Transverse colon (tissue), 4 donors: ENCODE measurements at regions not wholly inside any gene's neighbourhood (a gene's known extent, or its start where the extent isn't known, plus 50 kb on each side); places are given as distances from the start of the nearest gene placed in this dataset.

Experiments used
- DNase-seq: peaks from one replicate; pipeline ENCODE4 v3.0.0-alpha.2; 2019
- H3K27ac ChIP-seq, 4 donors: fragments of 200-600 bp; sonication (generic); 2 replicates each; pipeline ENCODE4 v1.5.1; 2016 to 2018; ENCODE audit warnings: inconsistent platforms in 4 of 4
- H3K27me3 ChIP-seq: fragments of 200-600 bp; sonication (generic); 2 replicates; pipeline ENCODE4 v1.5.1; 2017; ENCODE audit warnings: inconsistent platforms
- H3K36me3 ChIP-seq, 4 donors: fragments of 200-600 bp; sonication (generic); 2 replicates each; pipeline ENCODE4 v1.5.1; 2017 to 2019; ENCODE audit warnings: inconsistent platforms in 4 of 4
- H3K4me1 ChIP-seq, 4 donors: fragments of 200-600 bp; sonication (generic); 2 replicates each; pipeline ENCODE4 v1.5.1; 2017 to 2020; ENCODE audit warnings: inconsistent platforms in 4 of 4
- H3K4me3 ChIP-seq, 4 donors: fragments of 200-600 bp; sonication (generic); 1 replicate in 1 of 4; 2 replicates in 3 of 4; pipeline versions ENCODE4 v1.5.1 to v1.6.1; 2017 to 2019; ENCODE audit warnings: inconsistent platforms in 4 of 4
- H3K9me3 ChIP-seq, 2 donors: fragments of 200-600 bp; sonication (generic); 2 replicates each; pipeline ENCODE4 v1.5.1; 2017 to 2019; ENCODE audit warnings: inconsistent platforms in 2 of 2
- CTCF ChIP-seq, 5 experiments: fragments of 200-600 bp in 3 of 5; fragments of 450-650 bp in 2 of 5; sonication (generic) in 3 of 5; IDR thresholded peaks; 1 replicate in 2 of 5; 2 replicates in 3 of 5; pipeline ENCODE4 v1.5.1; 2016 to 2017; ENCODE audit warnings: antibody characterized with exemption in 5 of 5, inconsistent platforms in 3 of 5, mild to moderate bottlenecking in 2 of 5, moderate library complexity in 1 of 5
- EP300 ChIP-seq: sonication (generic); formaldehyde crosslinking; IDR thresholded peaks from one replicate; pipeline ENCODE4 v1.6.1; 2017; ENCODE audit warnings: antibody characterized with exemption, low read depth
- POLR2A ChIP-seq: fragments of 450-650 bp; IDR thresholded peaks from one replicate; pipeline ENCODE4 v1.6.1; 2016; ENCODE audit warnings: antibody characterized with exemption, mild to moderate bottlenecking, moderate library complexity
- POLR2AphosphoS5 ChIP-seq, 3 donors: sonication (generic); formaldehyde crosslinking; IDR thresholded peaks; one replicate each; pipeline ENCODE4 v1.6.1; 2016; ENCODE audit warnings: antibody characterized with exemption in 3 of 3
- WGBS, 2 donors: methylation state at CpG; one replicate each; pipeline ENCODE4 v1.1.5; 2018; ENCODE audit warnings: low coverage in 1 of 2; 5-methylcytosine and 5-hydroxymethylcytosine counted together
- in situ Hi-C, 4 donors: fragments of 200-750 bp; cut with MboI; loops; one replicate each; pipeline versions ENCODE4 v1.15.0 to v1.15.1; 2017; ENCODE audit warnings: low sequenced_read_pairs in 3 of 4, low pct_ligation_motif_present in 1 of 4, low pct_unique_long_range_greater_than_20kb in 1 of 4
- intact Hi-C: fragments of 100-400 bp; cut with DNase I; formaldehyde crosslinking; loops from one replicate; pipeline ENCODE4 v1.15.1; 2023; ENCODE audit warnings: low total_unique reads

DNA sequence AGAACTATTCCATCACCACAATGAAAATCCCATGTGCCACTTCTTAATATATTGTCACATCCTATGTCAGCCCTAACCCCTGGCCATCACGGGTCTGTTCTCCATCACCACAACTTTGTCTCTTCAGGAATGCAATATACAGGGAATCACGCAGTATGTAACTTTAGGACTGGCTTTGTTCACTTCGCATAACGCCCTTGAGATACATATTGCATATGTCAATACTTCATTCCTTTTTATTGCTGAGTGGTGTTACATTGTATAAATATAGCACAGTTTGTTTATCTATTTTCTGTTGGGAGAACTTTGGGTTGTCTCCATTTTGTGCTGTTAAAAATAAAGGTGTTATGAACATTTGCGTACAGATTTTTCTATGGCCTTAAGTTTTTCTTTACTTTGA lies 195.4 kb upstream of the ZMIZ1 start:
- DNase-seq = no peak
- WGBS, 2 donors = 55 to 65% methylated on average over 5 of the region's 5 CpGs
- H3K4me3 ChIP-seq = no peak overlapping the region
- H3K27me3 ChIP-seq = no peaks in the 10 kb centered on the region
- intact Hi-C loops = no loop called here
- TF ChIP-seq EP300 = no peak
- no peak for TF ChIP-seq POLR2A
- no peaks in the 10 kb centered on the region for H3K4me1 ChIP-seq
- no peaks in the 10 kb centered on the region for H3K36me3 ChIP-seq
- in situ Hi-C loops = no loop called here
- H3K9me3 ChIP-seq = no peaks in the 10 kb centered on the region
- no peak overlapping the region for H3K27ac ChIP-seq

- Histone ChIP-seq H3K27ac (no peak overlapping the region), H3K4me1 (no peaks in the 10 kb centered on the region), H3K4me3 (no peak overlapping the region), H3K9me3 (peaks cover 10 to 14% of the 10 kb centered on the region in 2 donors), H3K27me3 (peaks cover under 1% of the 10 kb centered on the region), H3K36me3 (no peaks in the 10 kb centered on the region)
- intact Hi-C loops = no loop called here
- in situ Hi-C loops = no loop called here
- WGBS, 2 donors = 65 to 85% methylated on average over 2 of the region's 2 CpGs
- no peak for DNase-seq
- no peak for TF ChIP-seq CTCF (IDR thresholded peaks at IDR 0.05)
- no peak for TF ChIP-seq EP300
- TF ChIP-seq POLR2A = no peak
- TF ChIP-seq POLR2AphosphoS5 (IDR thresholded peaks at IDR 0.05) = no peak
Measured at GRCh38 chr10:78875331-78875877, 193.4 kb upstream of the ZMIZ1 start.

DNA sequence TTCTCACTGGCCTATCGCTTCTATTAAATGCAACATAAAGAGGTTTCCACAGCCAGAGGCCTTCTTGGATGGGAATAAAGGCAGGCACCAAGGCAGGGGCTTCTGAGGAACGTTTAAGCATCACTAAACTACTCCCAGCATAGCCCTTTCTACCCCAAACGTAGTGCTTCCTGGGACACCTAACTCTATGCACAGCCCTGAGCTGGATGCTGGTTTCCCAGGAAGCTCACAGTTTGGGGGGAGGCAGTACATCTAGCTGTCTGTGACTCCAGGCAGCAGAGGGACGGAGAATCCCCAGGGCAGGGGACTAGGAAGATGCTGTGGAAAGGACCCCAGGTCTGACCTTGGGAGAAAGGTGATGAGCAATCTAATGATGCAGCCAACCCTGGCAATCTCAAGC lies 192.8 kb upstream of the ZMIZ1 start:
- H3K36me3 ChIP-seq = no peaks in the 10 kb centered on the region
- no peak for TF ChIP-seq POLR2A
- TF ChIP-seq EP300 = no peak
- TF ChIP-seq CTCF (IDR thresholded peaks at IDR 0.05) = no peak
- no peak for TF ChIP-seq POLR2AphosphoS5 (IDR thresholded peaks at IDR 0.05)
- H3K9me3 ChIP-seq = peaks cover 10 to 16% of the 10 kb centered on the region in 2 donors
- no peaks in the 10 kb centered on the region for H3K4me1 ChIP-seq
- WGBS, 2 donors = 75% methylated on average over 4 of the region's 4 CpGs; no CpG with 5 or more reads in 1 of the 2 donors
- in situ Hi-C loops = no loop called here
- no peak overlapping the region for H3K4me3 ChIP-seq
- peaks cover 4% of the 10 kb centered on the region for H3K27me3 ChIP-seq
- intact Hi-C loops = no loop called here
- no peak for DNase-seq
- no peak overlapping the region for H3K27ac ChIP-seq

DNA sequence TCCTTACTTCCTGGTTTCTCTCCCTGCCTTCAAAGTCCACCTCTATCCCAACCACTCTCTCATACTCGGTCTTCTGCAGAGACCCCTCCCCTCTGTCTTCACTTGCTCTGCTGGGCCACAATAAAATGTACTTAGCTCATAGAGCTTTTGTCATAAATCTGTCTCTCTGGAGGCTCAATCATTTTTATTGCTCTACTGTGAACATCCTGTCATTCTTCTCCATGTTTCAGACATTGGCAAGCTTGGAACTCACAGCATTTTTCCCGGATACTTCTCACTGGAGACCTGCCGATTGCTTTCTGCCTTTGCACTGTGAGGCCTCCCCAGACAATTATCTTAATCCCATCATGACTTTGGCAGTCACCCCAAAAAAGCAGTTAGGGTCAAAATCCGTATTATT lies 192.3 kb upstream of the ZMIZ1 start:
- intact Hi-C loops = no loop called here

More for the DNA sequence above, 192.3 kb upstream of the ZMIZ1 start:
- in situ Hi-C loops = no loop called here
- Histone ChIP-seq H3K36me3 (no peaks in the 10 kb centered on the region), H3K9me3 (peaks cover 10 to 16% of the 10 kb centered on the region in 2 donors), H3K4me1 (no peaks in the 10 kb centered on the region), H3K27me3 (peaks cover 4% of the 10 kb centered on the region), H3K4me3 (no peak overlapping the region), H3K27ac (no peak overlapping the region)
- 44 to 55% methylated on average over 1 to 4 of the region's 4 CpGs for WGBS, 2 donors
- no peak for DNase-seq
- no peak for TF ChIP-seq POLR2A
- no peak for TF ChIP-seq EP300
- no peak for TF ChIP-seq POLR2AphosphoS5 (IDR thresholded peaks at IDR 0.05)
- TF ChIP-seq CTCF (IDR thresholded peaks at IDR 0.05) = no peak
